H1 (cell line): ENCODE measurements at regions not wholly inside any gene's neighbourhood (a gene's known extent, or its start where the extent isn't known, plus 50 kb on each side); places are given as distances from the start of the nearest gene placed in this dataset.

Source experiments
- CTCF ChIA-PET: fragments of 300-600 bp; sonication (Branson Sonifier 250); formaldehyde crosslinking; loops from one replicate; lab custom pipeline; 2021; ENCODE audit not compliant: partially characterized antibody; lab: Charles Lee
- POLR2A ChIA-PET: fragments of 300-600 bp; sonication (Branson Sonifier 250); formaldehyde crosslinking; loops from one replicate; lab custom pipeline; 2021; ENCODE audit warnings: inconsistent platforms; ENCODE audit not compliant: partially characterized antibody; lab: Charles Lee
- DNase-seq, 2 experiments: peaks; one replicate each; pipeline versions ENCODE4 v3.0.0 to v3.0.0-alpha.2; 2010 to 2022; ENCODE audit warnings: low spot score in 2 of 2, low read depth in 1 of 2, mixed read lengths in 1 of 2
- FAIRE-seq: peaks from 2 replicates; lab custom pipeline; 2011; peaks lifted over from hg19 to GRCh38; lab: Jason Lieb, UNC
- H2AFZ ChIP-seq: 2 replicates; pipeline ENCODE4 v1.8.1; 2012; ENCODE audit warnings: low read length, inconsistent platforms
- H2AK5ac ChIP-seq: 2 replicates; pipeline ENCODE4 v1.6.1; 2013; ENCODE audit warnings: low read depth, low read length
- H2BK120ac ChIP-seq: replicated peaks from 2 replicates; pipeline ENCODE3; 2013; ENCODE audit warnings: low read depth, low read length, inconsistent platforms
- H2BK12ac ChIP-seq: 2 replicates; pipeline ENCODE4 v1.6.1; 2013; ENCODE audit warnings: low read depth, low read length
- H2BK15ac ChIP-seq: 2 replicates; pipeline ENCODE4 v1.6.1; 2013; ENCODE audit warnings: low read length
- H2BK20ac ChIP-seq: 2 replicates; pipeline ENCODE4 v1.6.1; 2013; ENCODE audit warnings: low read length
- H2BK5ac ChIP-seq: 2 replicates; pipeline ENCODE4 v1.6.1; 2013; ENCODE audit warnings: low read depth, low read length
- H3K14ac ChIP-seq: 2 replicates; pipeline ENCODE4 v1.6.1; 2013; ENCODE audit warnings: inconsistent platforms; ENCODE audit not compliant: insufficient read length
- H3K18ac ChIP-seq: 2 replicates; pipeline ENCODE4 v1.6.1; 2013; ENCODE audit warnings: low read length; ENCODE audit errors: extremely low read depth
- H3K23ac ChIP-seq: 2 replicates; pipeline ENCODE4 v1.6.1; 2013; ENCODE audit warnings: inconsistent platforms; ENCODE audit not compliant: insufficient read length
- H3K23me2 ChIP-seq: 2 replicates; pipeline ENCODE4 v1.6.1; 2013; ENCODE audit warnings: low read depth, low read length
- H3K27ac ChIP-seq: 2 replicates; pipeline ENCODE4 v1.6.1; 2011; ENCODE audit warnings: low read depth, low read length, inconsistent platforms
- H3K27me3 ChIP-seq, 4 experiments: replicated peaks in 1 of 4; 1 replicate in 1 of 4; 2 replicates in 3 of 4; pipeline versions ENCODE4 v1.6.1 to v1.8.1; 2011 to 2013; ENCODE audit warnings: low read length in 3 of 4, mild to moderate bottlenecking in 3 of 4, inconsistent platforms in 2 of 4, mixed read lengths in 2 of 4, moderate library complexity in 1 of 4; ENCODE audit not compliant: control insufficient read depth in 3 of 4, insufficient read depth in 3 of 4; ENCODE audit errors: extremely low read depth in 1 of 4
- H3K36me3 ChIP-seq, 4 experiments: 2 replicates each; pipeline versions ENCODE4 v1.6.1 to v1.8.1; 2011 to 2013; ENCODE audit warnings: mild to moderate bottlenecking in 4 of 4, low read length in 3 of 4, moderate library complexity in 2 of 4, control low read depth in 1 of 4, inconsistent platforms in 1 of 4; ENCODE audit not compliant: insufficient read depth in 4 of 4, control insufficient read depth in 2 of 4
- H3K4ac ChIP-seq: replicated peaks from 2 replicates; pipeline ENCODE3; 2013; ENCODE audit warnings: low read length, low read depth, mixed read lengths, inconsistent platforms; ENCODE audit not compliant: insufficient read length
- H3K4me1 ChIP-seq, 4 experiments: replicated peaks in 1 of 4; 1 replicate in 1 of 4; 2 replicates in 3 of 4; pipeline versions ENCODE4 v1.6.1 to v1.8.1; 2011 to 2013; ENCODE audit warnings: low read length in 3 of 4, inconsistent platforms in 2 of 4, mixed read lengths in 1 of 4; ENCODE audit not compliant: insufficient read depth in 4 of 4, control insufficient read depth in 3 of 4
- H3K4me2 ChIP-seq, 2 experiments: 2 replicates each; pipeline versions ENCODE4 v1.6.1 to v1.8.1; 2011 to 2013; ENCODE audit warnings: low read depth in 2 of 2, low read length in 2 of 2, control low read depth in 1 of 2, inconsistent platforms in 1 of 2, mild to moderate bottlenecking in 1 of 2; ENCODE audit not compliant: insufficient read depth in 1 of 2
- H3K4me3 ChIP-seq, 4 experiments: fragments of 200-600, 300-600 bp in 1 of 4; sonication (generic), shearing (Covaris generic), sonication (Bioruptor Twin) in 1 of 4; 2 replicates each; pipeline versions ENCODE4 v1.5.1 to v1.8.1; 2011 to 2016; ENCODE audit warnings: low read length in 4 of 4, low read depth in 3 of 4, control low read depth in 2 of 4, inconsistent platforms in 2 of 4, mild to moderate bottlenecking in 2 of 4, mixed read lengths in 1 of 4, moderate library complexity in 1 of 4; ENCODE audit not compliant: insufficient read depth in 2 of 4; ENCODE audit errors: extremely low read depth in 1 of 4
- H3K56ac ChIP-seq: replicated peaks from 2 replicates; pipeline ENCODE3; 2013; ENCODE audit warnings: low read depth, mild to moderate bottlenecking, mixed read lengths, low read length, inconsistent platforms; ENCODE audit not compliant: insufficient read length
- H3K79me1 ChIP-seq: 2 replicates; pipeline ENCODE4 v1.6.1; 2013; ENCODE audit warnings: low read depth, low read length, control low read depth
- H3K79me2 ChIP-seq, 2 experiments: 2 replicates each; pipeline versions ENCODE4 v1.6.1 to v1.8.1; 2012 to 2013; ENCODE audit warnings: low read length in 2 of 2, mild to moderate bottlenecking in 2 of 2, inconsistent platforms in 1 of 2; ENCODE audit not compliant: insufficient read depth in 2 of 2, control insufficient read depth in 1 of 2
- H3K9ac ChIP-seq, 4 experiments: replicated peaks in 1 of 4; 1 replicate in 1 of 4; 2 replicates in 3 of 4; pipeline versions ENCODE4 v1.6.1 to v1.8.1; 2011 to 2013; ENCODE audit warnings: low read depth in 3 of 4, low read length in 3 of 4, control low read depth in 2 of 4, mild to moderate bottlenecking in 2 of 4, moderate library complexity in 2 of 4, inconsistent platforms in 1 of 4; ENCODE audit errors: extremely low read depth in 1 of 4
- H3K9me3 ChIP-seq, 2 experiments: 2 replicates each; pipeline versions ENCODE4 v1.6.1 to v1.8.1; 2012 to 2013; ENCODE audit warnings: mild to moderate bottlenecking in 2 of 2, moderate library complexity in 2 of 2, control low read depth in 1 of 2, inconsistent platforms in 1 of 2, low read depth in 1 of 2, low read length in 1 of 2, mixed read lengths in 1 of 2; ENCODE audit not compliant: insufficient read depth in 2 of 2
- H4K20me1 ChIP-seq, 2 experiments: replicated peaks in 1 of 2; 2 replicates each; pipeline versions ENCODE3 to v1.8.1; 2011 to 2013; ENCODE audit warnings: inconsistent platforms in 2 of 2, low read length in 2 of 2, mild to moderate bottlenecking in 1 of 2; ENCODE audit not compliant: insufficient read depth in 2 of 2, control insufficient read depth in 1 of 2
- H4K5ac ChIP-seq: 2 replicates; pipeline ENCODE4 v1.6.1; 2013; ENCODE audit warnings: low read length, low read depth, mixed read lengths, inconsistent platforms; ENCODE audit not compliant: insufficient read length
- H4K8ac ChIP-seq: 2 replicates; pipeline ENCODE4 v1.8.0; 2013; ENCODE audit warnings: mild to moderate bottlenecking, moderate library complexity, low read length, inconsistent platforms; ENCODE audit not compliant: insufficient read depth; ENCODE audit errors: extremely low read depth
- H4K91ac ChIP-seq: replicated peaks from 2 replicates; pipeline ENCODE3; 2013; ENCODE audit warnings: low read length, mixed read lengths, inconsistent platforms; ENCODE audit not compliant: insufficient read length
- ASH2L ChIP-seq: fragments of 200-600, 300-600 bp; sonication (generic); IDR thresholded peaks from one replicate; pipeline ENCODE4 v1.7.1; 2017; ENCODE audit warnings: low read length
- CBX5 ChIP-seq: fragments of 300-800, 300-1000 bp; sonication (generic); IDR thresholded peaks from 2 replicates; pipeline ENCODE4 v1.7.1; 2016; ENCODE audit warnings: antibody characterized with exemption, low read length, low read depth
- JUND ChIP-seq: IDR thresholded peaks from 2 replicates; pipeline ENCODE4 v1.6.1; 2011; ENCODE audit warnings: mild to moderate bottlenecking, improper control_type of control experiment, low read length
- WGBS, 2 experiments: shearing (Covaris generic) in 1 of 2; methylation state at CpG; one replicate each; pipeline versions ENCODE4 v1.1.6 to v1.1.7; 2013 to 2015; ENCODE audit warnings: low lambda C conversion rate in 2 of 2, mixed read lengths in 2 of 2, inconsistent platforms in 1 of 2, low coverage in 1 of 2, missing lambda C conversion rate in 1 of 2; ENCODE audit not compliant: insufficient replicate concordance in 2 of 2, insufficient coverage in 1 of 2, insufficient read length in 1 of 2; ENCODE audit errors: extremely low coverage in 1 of 2, missing lambda C conversion rate in 1 of 2; 5-methylcytosine and 5-hydroxymethylcytosine counted together
- TF ChIP-seq, protein P1 (sequence below), 3 experiments: IDR thresholded peaks; 1 replicate in 2 of 3; 2 replicates in 1 of 3; pipeline versions ENCODE4 v1.5.1 to v1.6.1; 2011; ENCODE audit warnings: low read length in 3 of 3, mild to moderate bottlenecking in 3 of 3, inconsistent platforms in 2 of 3, low read depth in 1 of 3, moderate library complexity in 1 of 3; ENCODE audit not compliant: insufficient read depth in 1 of 3; ENCODE audit errors: control extremely low read depth in 1 of 3
- TF ChIP-seq, protein P2 (sequence below): IDR thresholded peaks from 2 replicates; pipeline ENCODE4 v1.6.1; 2012; ENCODE audit warnings: inconsistent platforms

- H3K14ac ChIP-seq = no peak overlapping the region
- no peak overlapping the region for H3K23ac ChIP-seq
- H2BK15ac ChIP-seq = no peak overlapping the region
- H3K79me2 ChIP-seq = no peaks in the 10 kb centered on the region
- H2BK5ac ChIP-seq = no peak overlapping the region
- DNase-seq = no peak
- no peak overlapping the region for H4K5ac ChIP-seq
- no peak overlapping the region for H2BK120ac ChIP-seq
- H3K56ac ChIP-seq = no peak overlapping the region
- no peaks in the 10 kb centered on the region for H3K79me1 ChIP-seq
- H2AFZ ChIP-seq = no peak overlapping the region
- ChIA-PET CTCF (interaction anchor here (1.2 kb wide), 1 partner anchor 11 kb away, joined by 3 read pairs; no protein-coding TSS in a partner anchor), POLR2A (no interaction called here)
- no peak overlapping the region for H3K9ac ChIP-seq
- WGBS, 2 experiments = 87% methylated on average over 5 of the region's 5 CpGs; no CpG with 5 or more reads in 1 of the 2 experiments
- no peak overlapping the region for H3K4me3 ChIP-seq
- no peak overlapping the region for H2BK20ac ChIP-seq
- no peak overlapping the region for H3K27ac ChIP-seq
- FAIRE-seq = no peak
- H4K8ac ChIP-seq = no peak overlapping the region
- H3K9me3 ChIP-seq = no peaks in the 10 kb centered on the region
- no peak overlapping the region for H3K4ac ChIP-seq
- no peak overlapping the region for H2BK12ac ChIP-seq
- H3K36me3 ChIP-seq = no peaks in the 10 kb centered on the region
- no peak overlapping the region for H2AK5ac ChIP-seq
- H3K4me1 ChIP-seq = no peaks in the 10 kb centered on the region
- H3K27me3 ChIP-seq = no peaks in the 10 kb centered on the region
- no peaks in the 10 kb centered on the region for H3K23me2 ChIP-seq
- H3K18ac ChIP-seq = no peak overlapping the region
- no peaks in the 10 kb centered on the region for H4K20me1 ChIP-seq
- no peak overlapping the region for H4K91ac ChIP-seq
- no peak overlapping the region for H3K4me2 ChIP-seq
- TF ChIP-seq, protein P1, sequence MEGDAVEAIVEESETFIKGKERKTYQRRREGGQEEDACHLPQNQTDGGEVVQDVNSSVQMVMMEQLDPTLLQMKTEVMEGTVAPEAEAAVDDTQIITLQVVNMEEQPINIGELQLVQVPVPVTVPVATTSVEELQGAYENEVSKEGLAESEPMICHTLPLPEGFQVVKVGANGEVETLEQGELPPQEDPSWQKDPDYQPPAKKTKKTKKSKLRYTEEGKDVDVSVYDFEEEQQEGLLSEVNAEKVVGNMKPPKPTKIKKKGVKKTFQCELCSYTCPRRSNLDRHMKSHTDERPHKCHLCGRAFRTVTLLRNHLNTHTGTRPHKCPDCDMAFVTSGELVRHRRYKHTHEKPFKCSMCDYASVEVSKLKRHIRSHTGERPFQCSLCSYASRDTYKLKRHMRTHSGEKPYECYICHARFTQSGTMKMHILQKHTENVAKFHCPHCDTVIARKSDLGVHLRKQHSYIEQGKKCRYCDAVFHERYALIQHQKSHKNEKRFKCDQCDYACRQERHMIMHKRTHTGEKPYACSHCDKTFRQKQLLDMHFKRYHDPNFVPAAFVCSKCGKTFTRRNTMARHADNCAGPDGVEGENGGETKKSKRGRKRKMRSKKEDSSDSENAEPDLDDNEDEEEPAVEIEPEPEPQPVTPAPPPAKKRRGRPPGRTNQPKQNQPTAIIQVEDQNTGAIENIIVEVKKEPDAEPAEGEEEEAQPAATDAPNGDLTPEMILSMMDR (IDR thresholded peaks at IDR 0.05; ENCODE audit: control extremely low read depth in 1 of 3, insufficient read depth in 1 of 3, low read depth in 1 of 3, low read length in 3 of 3) = no peak
- no peak for TF ChIP-seq CBX5
- TF ChIP-seq, protein P2, sequence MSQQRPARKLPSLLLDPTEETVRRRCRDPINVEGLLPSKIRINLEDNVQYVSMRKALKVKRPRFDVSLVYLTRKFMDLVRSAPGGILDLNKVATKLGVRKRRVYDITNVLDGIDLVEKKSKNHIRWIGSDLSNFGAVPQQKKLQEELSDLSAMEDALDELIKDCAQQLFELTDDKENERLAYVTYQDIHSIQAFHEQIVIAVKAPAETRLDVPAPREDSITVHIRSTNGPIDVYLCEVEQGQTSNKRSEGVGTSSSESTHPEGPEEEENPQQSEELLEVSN = no peak
- no peak for TF ChIP-seq ASH2L
- no peak for TF ChIP-seq JUND
Observed at GRCh38 chr14:97353102-97353501, 555.9 kb downstream of the VRK1 start.
